IMR-90 (cell line): ENCODE measurements at regions not wholly inside any gene's neighbourhood (a gene's known extent, or its start where the extent isn't known, plus 50 kb on each side); places are given as distances from the start of the nearest gene placed in this dataset.

Experiments used
- ATAC-seq: fragments of 200-7000 bp; cut with Tn5 transposase; 2 replicates; pipeline ENCODE4 v1.9.1; 2020; ENCODE audit warnings: low read depth, mild to moderate bottlenecking, moderate library complexity
- BruUV-seq: library from RNA; stranded (reverse); fragments of 400-500 nt; replicated peaks from 2 replicates; lab custom pipeline; 2021; lab: Mats Ljungman, UMichigan
- CTCF ChIA-PET: fragments of 300-600 bp; formaldehyde crosslinking; extraction: SDS; loops from one replicate; lab custom pipeline; 2021; ENCODE audit warnings: antibody characterized with exemption; lab: Yijun Ruan, JAX
- POLR2A ChIA-PET: fragments of 300-600 bp; sonication (Branson Sonifier 250); formaldehyde crosslinking; loops from one replicate; lab custom pipeline; 2022; ENCODE audit warnings: antibody characterized with exemption; ENCODE audit not compliant: unreplicated experiment; lab: Charles Lee
- DNase-seq: peaks from one replicate; pipeline ENCODE4 v3.0.0; 2013
- H2AFZ ChIP-seq: replicated peaks from 2 replicates; pipeline ENCODE3; 2013; ENCODE audit warnings: low read length, mild to moderate bottlenecking; ENCODE audit not compliant: poor library complexity
- H2AK5ac ChIP-seq: 2 replicates; pipeline ENCODE4 v1.6.1; 2013; ENCODE audit warnings: low read depth, low read length, inconsistent platforms
- H2AK9ac ChIP-seq: replicated peaks from 2 replicates; pipeline ENCODE3; 2013; ENCODE audit warnings: mild to moderate bottlenecking, low read depth, low read length, moderate library complexity; ENCODE audit not compliant: poor library complexity
- H2BK120ac ChIP-seq: 2 replicates; pipeline ENCODE4 v1.6.1; 2013; ENCODE audit warnings: low read depth, low read length, inconsistent platforms
- H2BK15ac ChIP-seq: 3 replicates; pipeline ENCODE4 v1.6.1; 2013; ENCODE audit warnings: low read depth, low read length, inconsistent platforms
- H2BK20ac ChIP-seq: 2 replicates; pipeline ENCODE4 v1.6.1; 2013; ENCODE audit warnings: low read depth, mild to moderate bottlenecking, inconsistent platforms, low read length, moderate library complexity
- H2BK5ac ChIP-seq: 2 replicates; pipeline ENCODE4 v1.6.1; 2013; ENCODE audit warnings: mild to moderate bottlenecking, low read depth, low read length, inconsistent platforms; ENCODE audit not compliant: poor library complexity, severe bottlenecking
- H3K14ac ChIP-seq: replicated peaks from 2 replicates; pipeline ENCODE4 v1.6.1; 2013; ENCODE audit warnings: low read depth, low read length, inconsistent platforms
- H3K18ac ChIP-seq: 2 replicates; pipeline ENCODE4 v1.6.1; 2013; ENCODE audit warnings: low read depth, low read length, control low read depth
- H3K23ac ChIP-seq: 2 replicates; pipeline ENCODE4 v1.6.1; 2013; ENCODE audit warnings: low read depth, low read length, inconsistent platforms
- H3K27ac ChIP-seq: 2 replicates; pipeline ENCODE4 v1.5.1; 2013; ENCODE audit warnings: mild to moderate bottlenecking, control low read depth, low read length; ENCODE audit not compliant: insufficient read depth
- H3K27me3 ChIP-seq: 2 replicates; pipeline ENCODE4 v1.6.1; 2013; ENCODE audit warnings: low read length; ENCODE audit not compliant: control insufficient read depth, insufficient read depth
- H3K36me3 ChIP-seq: 2 replicates; pipeline ENCODE4 v1.6.1; 2013; ENCODE audit warnings: low read length, mixed read lengths; ENCODE audit not compliant: control insufficient read depth, insufficient read depth
- H3K4ac ChIP-seq: 2 replicates; pipeline ENCODE4 v1.6.1; 2013; ENCODE audit warnings: low read depth, low read length, inconsistent platforms
- H3K4me1 ChIP-seq: 2 replicates; pipeline ENCODE4 v1.6.1; 2013; ENCODE audit warnings: low read length, mixed read lengths; ENCODE audit not compliant: control insufficient read depth, insufficient read depth
- H3K4me2 ChIP-seq: 2 replicates; pipeline ENCODE4 v1.6.1; 2013; ENCODE audit warnings: low read depth, mild to moderate bottlenecking, control low read depth, low read length, moderate library complexity
- H3K4me3 ChIP-seq: 2 replicates; pipeline ENCODE4 v1.5.1; 2013; ENCODE audit warnings: low read depth, mild to moderate bottlenecking, control low read depth, low read length, moderate library complexity; ENCODE audit not compliant: insufficient read depth
- H3K56ac ChIP-seq: 2 replicates; pipeline ENCODE4 v1.6.1; 2013; ENCODE audit warnings: low read length, inconsistent platforms; ENCODE audit not compliant: insufficient read depth; ENCODE audit errors: extremely low read depth
- H3K79me1 ChIP-seq, 2 experiments: 2 replicates each; pipeline ENCODE4 v1.6.1; 2013; ENCODE audit warnings: low read length in 2 of 2, inconsistent platforms in 1 of 2, low read depth in 1 of 2
- H3K9ac ChIP-seq: 2 replicates; pipeline ENCODE4 v1.6.1; 2013; ENCODE audit warnings: low read depth, low read length, control low read depth
- H3K9me1 ChIP-seq: 2 replicates; pipeline ENCODE4 v1.6.1; 2013; ENCODE audit warnings: low read length, inconsistent platforms; ENCODE audit not compliant: insufficient read depth
- H3K9me3 ChIP-seq: 2 replicates; pipeline ENCODE4 v1.6.1; 2013; ENCODE audit warnings: low read length; ENCODE audit not compliant: control insufficient read depth, insufficient read depth
- H4K20me1 ChIP-seq: 2 replicates; pipeline ENCODE4 v1.6.1; 2013; ENCODE audit warnings: low read length, inconsistent platforms; ENCODE audit not compliant: insufficient read depth
- H4K5ac ChIP-seq: 2 replicates; pipeline ENCODE4 v1.6.1; 2013; ENCODE audit warnings: mild to moderate bottlenecking, low read depth, low read length, control low read depth
- H4K8ac ChIP-seq, 2 experiments: 2 replicates each; pipeline ENCODE4 v1.6.1; 2013; ENCODE audit warnings: low read depth in 2 of 2, low read length in 2 of 2, control low read depth in 1 of 2, inconsistent platforms in 1 of 2
- H4K91ac ChIP-seq: 2 replicates; pipeline ENCODE4 v1.6.1; 2013; ENCODE audit warnings: low read depth, low read length, inconsistent platforms; ENCODE audit not compliant: insufficient read depth
- BHLHE40 ChIP-seq: fragments of 150-350 bp; IDR thresholded peaks from 2 replicates; pipeline ENCODE4 v1.6.1; 2016; ENCODE audit warnings: mild to moderate bottlenecking, low read depth, low read length
- CEBPB ChIP-seq: IDR thresholded peaks from 2 replicates; pipeline ENCODE4 v1.6.1; 2012; ENCODE audit warnings: low read depth, low read length, improper control_type of control experiment
- CHD1 ChIP-seq: IDR thresholded peaks from 2 replicates; pipeline ENCODE4 v1.6.1; 2012; ENCODE audit warnings: low read depth, low read length, improper control_type of control experiment
- FOS ChIP-seq: fragments of 150-350 bp; IDR thresholded peaks from 2 replicates; pipeline ENCODE4 v1.6.1; 2016; ENCODE audit warnings: low read depth, low read length
- MAFK ChIP-seq: IDR thresholded peaks from 2 replicates; pipeline ENCODE4 v1.6.1; 2012; ENCODE audit warnings: low read depth, low read length, improper control_type of control experiment
- POLR2A ChIP-seq: IDR thresholded peaks from 2 replicates; pipeline ENCODE4 v1.6.1; 2012; ENCODE audit warnings: mild to moderate bottlenecking, low read depth, low read length
- RAD21 ChIP-seq: IDR thresholded peaks from 2 replicates; pipeline ENCODE4 v1.6.1; 2012; ENCODE audit warnings: low read length, improper control_type of control experiment
- RCOR1 ChIP-seq: IDR thresholded peaks from 2 replicates; pipeline ENCODE4 v1.6.1; 2012; ENCODE audit warnings: mild to moderate bottlenecking, low read length, improper control_type of control experiment; ENCODE audit not compliant: insufficient replicate concordance
- RFX5 ChIP-seq: IDR thresholded peaks from 2 replicates; pipeline ENCODE4 v1.8.0; 2012; ENCODE audit warnings: low read depth, mild to moderate bottlenecking, low read length, moderate library complexity
- WGBS, 2 experiments: methylation state at CpG; one replicate each; pipeline versions ENCODE4 v1.1.5 to v1.1.7; 2013; ENCODE audit warnings: missing lambda C conversion rate in 2 of 2; ENCODE audit not compliant: insufficient read length in 1 of 2; ENCODE audit errors: extremely low coverage in 2 of 2; 5-methylcytosine and 5-hydroxymethylcytosine counted together
- dilution Hi-C: fragments of 300-500 bp; cut with HindIII; formaldehyde crosslinking; loops from one replicate; pipeline ENCODE4 v1.14.3; 2018; ENCODE audit warnings: low sequenced_read_pairs; ENCODE audit not compliant: unreplicated experiment
- in situ Hi-C: fragments of 300-500 bp; cut with MboI; formaldehyde crosslinking; loops from 3 replicates; pipeline ENCODE4 v1.14.3; 2019; ENCODE audit warnings: low sequenced_read_pairs, inconsistent platforms, mixed read lengths
- intact Hi-C: fragments of 100-400 bp; cut with micrococcal nuclease; formaldehyde crosslinking; loops from 2 replicates; pipeline ENCODE4 v1.10.0; 2022
- TF ChIP-seq, protein P1 (sequence below): fragments of 150-350 bp; IDR thresholded peaks from 2 replicates; pipeline ENCODE4 v1.6.1; 2017; ENCODE audit warnings: mild to moderate bottlenecking, antibody characterized with exemption, low read length, low read depth
- TF ChIP-seq, protein P2 (sequence below): fragments of 150-350 bp; IDR thresholded peaks from 2 replicates; pipeline ENCODE4 v1.6.1; 2016; ENCODE audit warnings: low read depth, mild to moderate bottlenecking, low read length, moderate library complexity, borderline replicate concordance

DNA sequence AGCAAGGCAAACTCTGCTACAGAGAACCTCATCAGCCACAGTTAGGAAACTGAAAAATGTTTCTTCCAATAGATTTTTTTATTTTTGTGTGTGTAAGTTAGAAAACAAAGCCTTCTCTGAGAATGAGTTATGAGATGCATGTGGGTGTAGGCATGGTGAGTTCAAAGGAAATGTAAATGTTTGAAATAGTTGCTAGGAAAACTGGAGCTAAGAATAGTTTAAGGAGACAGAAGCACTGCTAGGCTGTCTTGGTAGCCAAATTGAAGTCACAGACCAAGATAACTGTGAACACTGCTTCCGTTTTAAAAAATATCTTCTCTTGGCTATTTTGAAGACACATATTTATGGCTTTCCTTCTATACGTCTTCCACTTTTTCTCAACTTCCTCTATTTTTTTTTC is 1501.2 kb upstream of the CADM2 start:
- in situ Hi-C loops = no loop called here
- Histone ChIP-seq H3K4me2 (no peak overlapping the region), H3K4me1 (no peaks in the 10 kb centered on the region), H2BK120ac (no peak overlapping the region), H4K8ac (no peak overlapping the region), H3K36me3 (no peaks in the 10 kb centered on the region), H4K5ac (no peak overlapping the region), H3K27ac (no peak overlapping the region), H3K9me3 (peaks cover 4% of the 10 kb centered on the region), H2BK15ac (no peak overlapping the region), H2AK5ac (no peak overlapping the region), H2BK5ac (no peak overlapping the region), H3K56ac (no peak overlapping the region), H3K9ac (no peak overlapping the region), H2AK9ac (no peak overlapping the region), H3K27me3 (no peaks in the 10 kb centered on the region), H4K20me1 (no peaks in the 10 kb centered on the region), H3K4me3 (no peak overlapping the region), H3K14ac (no peak overlapping the region), H3K4ac (no peak overlapping the region), H2BK20ac (no peak overlapping the region), H3K9me1 (no peaks in the 10 kb centered on the region), H3K18ac (no peak overlapping the region), H2AFZ (no peak overlapping the region), H4K91ac (no peak overlapping the region), H3K23ac (no peak overlapping the region), H3K79me1 (no peaks in the 10 kb centered on the region)
- intact Hi-C loops = no loop called here
- dilution Hi-C loops = no loop called here
- TF ChIP-seq RCOR1 (no peak), CHD1 (no peak), BHLHE40 (no peak), FOS (no peak), POLR2A (no peak), RFX5 (no peak), MAFK (no peak), CEBPB (no peak), RAD21 (no peak)
- TF ChIP-seq, protein P1, sequence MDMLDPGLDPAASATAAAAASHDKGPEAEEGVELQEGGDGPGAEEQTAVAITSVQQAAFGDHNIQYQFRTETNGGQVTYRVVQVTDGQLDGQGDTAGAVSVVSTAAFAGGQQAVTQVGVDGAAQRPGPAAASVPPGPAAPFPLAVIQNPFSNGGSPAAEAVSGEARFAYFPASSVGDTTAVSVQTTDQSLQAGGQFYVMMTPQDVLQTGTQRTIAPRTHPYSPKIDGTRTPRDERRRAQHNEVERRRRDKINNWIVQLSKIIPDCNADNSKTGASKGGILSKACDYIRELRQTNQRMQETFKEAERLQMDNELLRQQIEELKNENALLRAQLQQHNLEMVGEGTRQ = no peak
- TF ChIP-seq, protein P2, sequence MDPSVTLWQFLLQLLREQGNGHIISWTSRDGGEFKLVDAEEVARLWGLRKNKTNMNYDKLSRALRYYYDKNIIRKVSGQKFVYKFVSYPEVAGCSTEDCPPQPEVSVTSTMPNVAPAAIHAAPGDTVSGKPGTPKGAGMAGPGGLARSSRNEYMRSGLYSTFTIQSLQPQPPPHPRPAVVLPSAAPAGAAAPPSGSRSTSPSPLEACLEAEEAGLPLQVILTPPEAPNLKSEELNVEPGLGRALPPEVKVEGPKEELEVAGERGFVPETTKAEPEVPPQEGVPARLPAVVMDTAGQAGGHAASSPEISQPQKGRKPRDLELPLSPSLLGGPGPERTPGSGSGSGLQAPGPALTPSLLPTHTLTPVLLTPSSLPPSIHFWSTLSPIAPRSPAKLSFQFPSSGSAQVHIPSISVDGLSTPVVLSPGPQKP = no peak
- WGBS, 2 experiments = 10% methylated on average over 2 of the region's 2 CpGs; no CpG with 5 or more reads in 1 of the 2 experiments
- no peak for DNase-seq
- no peak for ATAC-seq
- no TSS peak for BruUV-seq
- ChIA-PET POLR2A (no interaction called here), CTCF (no interaction called here)
